Hindlimb muscle (tissue), 1 donor: ENCODE measurements at regions not wholly inside any gene's neighbourhood (a gene's known extent, or its start where the extent isn't known, plus 50 kb on each side); places are given as distances from the start of the nearest gene placed in this dataset.
"Not testable (repeated sequence)": the region's sequence is repeated elsewhere in the genome, so short reads cannot be mapped to it uniquely, and the experiment has no call there.

Experiments used
- DNase-seq: peaks from one replicate; pipeline ENCODE4 v3.0.0-alpha.2; 2013

GRCh38 chr5:136924490-136924889 lies 559.1 kb upstream of the TRPC7 start:
- no peak for DNase-seq

GRCh38 chr5:136910625-136911024 lies 545.3 kb upstream of the TRPC7 start:
- no peak for DNase-seq

GRCh38 chr5:136909906-136910305 lies 544.6 kb upstream of the TRPC7 start:
- DNase-seq: no peak

DNA sequence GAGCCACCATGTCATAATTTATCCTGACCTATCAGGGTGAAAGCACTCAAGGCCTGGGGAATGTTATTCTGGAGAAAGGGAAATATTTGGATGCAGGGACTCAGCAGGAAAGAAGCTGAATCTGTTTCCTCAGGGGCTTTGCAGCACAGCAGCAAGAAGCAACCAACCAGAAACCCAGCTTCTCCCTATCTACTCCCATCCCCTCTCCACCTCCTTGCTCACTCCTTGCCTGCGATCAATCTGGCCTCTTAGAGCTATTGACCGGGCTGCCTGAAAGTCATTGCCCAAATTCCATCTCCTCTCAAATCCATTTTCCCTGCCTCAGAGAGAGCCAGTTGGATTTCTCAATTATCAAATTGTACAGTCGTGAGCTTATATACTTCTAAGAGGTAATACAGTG lies 542.0 kb upstream of the TRPC7 start:
- no peak for DNase-seq

DNA sequence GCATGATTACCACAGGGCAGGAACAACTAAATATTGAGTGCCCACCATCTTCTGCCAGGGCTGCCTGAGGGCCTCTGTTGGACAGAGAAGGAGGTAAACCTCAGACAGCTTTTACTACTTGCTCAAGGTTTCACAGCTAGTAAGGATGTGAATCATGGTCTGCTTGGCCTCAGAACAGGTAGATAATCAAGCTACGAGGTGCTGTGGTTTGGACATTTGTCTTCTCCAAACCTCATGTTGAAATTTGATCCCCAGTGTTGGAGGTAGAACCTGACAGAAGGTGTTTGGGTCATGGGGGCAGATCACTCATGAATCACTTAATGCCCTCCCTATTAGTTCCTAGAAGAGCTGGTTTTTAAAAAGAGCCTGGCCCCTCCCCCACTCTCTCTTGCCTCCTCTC lies 541.2 kb upstream of the TRPC7 start:
- DNase-seq: no peak

- DNase-seq: no peak
Measured at GRCh38 chr5:136905571-136905970, 540.2 kb upstream of the TRPC7 start.

DNA sequence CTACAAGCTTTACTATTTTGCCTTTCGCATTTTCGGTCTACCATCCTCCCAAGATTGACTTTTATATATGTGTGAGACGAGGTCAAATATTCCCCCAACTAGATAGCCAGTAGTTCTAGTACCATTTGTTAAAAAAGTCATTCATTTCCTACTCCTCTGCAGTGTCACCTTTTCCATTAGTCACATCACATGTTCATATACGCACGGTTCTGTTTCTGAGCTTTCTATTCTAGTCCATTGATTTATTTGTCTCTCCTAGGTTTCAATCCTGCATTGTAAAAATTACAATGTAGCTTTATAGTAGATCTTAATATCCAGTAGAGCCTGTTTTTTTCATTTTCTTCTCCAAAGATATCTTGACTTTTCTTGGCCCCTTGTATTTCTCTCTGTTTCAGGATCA lies 528.7 kb upstream of the TRPC7 start:
- DNase-seq: no peak

DNA sequence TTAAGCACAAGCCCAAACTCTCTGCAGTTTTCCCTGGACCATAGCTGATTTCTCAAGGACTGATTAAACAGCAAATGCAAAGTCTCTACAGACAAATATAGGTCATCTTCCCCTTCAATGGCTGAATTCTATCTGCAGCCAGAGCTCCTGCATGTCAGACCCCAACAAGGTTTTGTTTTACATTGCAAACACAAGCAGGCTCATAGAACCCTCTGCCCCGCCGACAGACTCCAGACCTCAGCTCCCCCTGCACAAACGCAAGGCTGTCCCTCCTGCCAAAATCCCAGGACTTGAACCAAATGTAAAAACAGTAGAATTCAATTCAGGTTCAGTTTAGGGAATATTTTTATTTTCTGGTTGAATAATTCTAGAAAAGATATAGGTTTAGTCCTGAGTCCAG lies 526.7 kb upstream of the TRPC7 start:
- no peak for DNase-seq

- no peak for DNase-seq
Measured at GRCh38 chr5:136891175-136891972, 526.0 kb upstream of the TRPC7 start.

DNA sequence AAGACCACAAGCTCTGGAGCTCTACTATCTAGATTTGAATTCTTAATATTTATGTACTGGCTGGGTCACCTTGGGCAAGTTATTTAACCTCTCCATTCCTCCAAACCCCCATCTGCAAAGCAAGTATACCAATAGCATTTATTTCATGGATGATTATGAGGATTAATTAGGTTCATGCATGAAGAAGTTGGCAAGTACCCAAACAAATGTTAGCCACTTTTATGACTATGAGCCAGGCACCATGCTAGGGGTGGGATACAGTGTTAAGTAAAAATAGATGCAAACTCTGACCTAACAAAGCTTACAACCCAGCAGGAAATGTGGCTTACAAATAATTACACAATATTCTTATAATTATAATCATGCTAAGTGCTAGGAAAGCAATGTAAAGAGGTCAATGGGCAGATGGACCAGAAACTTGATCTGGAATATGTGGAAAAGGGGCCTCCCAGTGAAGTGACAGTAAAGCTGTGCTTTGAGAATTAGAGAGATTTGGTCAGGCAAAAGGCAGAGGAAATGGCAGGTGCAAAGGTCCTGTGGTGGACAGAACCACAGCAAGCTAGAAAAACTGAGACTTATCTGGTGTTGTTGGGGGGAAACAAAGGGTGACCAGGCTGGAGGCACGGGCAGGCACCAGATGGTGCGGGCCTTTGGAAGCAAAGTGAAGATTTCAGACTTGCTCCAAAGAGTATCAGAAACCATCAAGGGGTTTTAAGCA lies 525.2 kb upstream of the TRPC7 start:
- DNase-seq: no peak

DNA sequence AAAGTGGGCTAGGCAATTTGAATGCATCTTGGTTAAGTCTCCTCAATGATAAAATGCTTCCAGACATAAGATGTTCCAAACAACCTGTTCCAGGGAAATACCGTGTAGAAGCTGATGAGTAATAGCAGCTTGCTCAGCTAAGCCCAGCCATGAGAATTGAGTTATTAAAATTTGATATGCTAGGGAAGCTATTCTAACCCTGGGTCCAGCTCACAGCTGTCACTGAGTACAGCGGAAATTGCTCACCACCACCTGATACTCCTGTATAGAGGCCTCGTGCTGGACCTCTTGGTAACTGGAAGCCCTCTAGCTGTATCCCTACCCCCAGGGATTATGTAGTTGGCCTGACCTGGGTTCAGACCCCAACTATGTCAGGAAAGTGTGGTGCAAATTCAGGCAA lies 521.3 kb upstream of the TRPC7 start:
- no peak for DNase-seq

GRCh38 chr5:136864960-136865359 lies 499.6 kb upstream of the TRPC7 start:
- DNase-seq: no peak

DNA sequence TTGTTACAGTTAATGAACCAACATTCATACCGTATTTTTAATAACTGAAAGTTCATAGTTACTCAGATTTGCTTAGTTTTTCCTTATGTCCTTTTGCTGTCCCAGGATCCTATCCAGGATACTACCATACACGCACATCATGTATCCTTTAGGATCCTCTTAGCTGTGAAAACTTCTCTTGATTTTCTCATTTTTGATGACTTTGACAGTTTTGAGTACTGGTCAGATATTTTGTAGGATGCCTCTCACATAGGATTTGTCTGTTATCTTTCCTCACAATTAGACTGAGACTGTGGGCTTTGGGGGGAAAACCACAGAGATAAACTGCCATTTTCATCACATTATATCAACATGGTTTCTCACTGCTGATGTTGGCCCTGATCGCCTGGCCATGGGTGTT lies 491.3 kb upstream of the TRPC7 start:
- no peak for DNase-seq

GRCh38 chr5:136853971-136854370 lies 488.6 kb upstream of the TRPC7 start:
- no peak for DNase-seq

DNA sequence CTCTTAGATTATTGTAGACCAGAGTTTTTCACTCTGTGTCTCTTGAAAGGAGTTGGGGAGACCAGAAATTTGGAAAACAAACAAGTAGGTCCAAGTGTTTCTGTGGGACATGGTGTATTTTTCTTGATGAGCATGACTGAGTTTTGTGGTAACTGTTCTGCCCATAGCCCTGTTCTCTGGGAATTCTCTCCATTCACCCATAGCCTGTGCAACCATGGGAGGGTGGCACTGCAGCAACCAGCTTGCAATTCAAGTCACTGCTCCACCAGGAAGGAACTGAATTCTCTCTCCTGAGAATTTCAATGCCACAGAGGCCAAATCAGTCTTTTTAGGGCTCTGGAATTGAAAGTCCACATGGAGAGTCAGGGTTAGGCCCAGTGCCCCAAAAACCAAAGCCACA lies 475.3 kb upstream of the TRPC7 start:
- DNase-seq: no peak

DNA sequence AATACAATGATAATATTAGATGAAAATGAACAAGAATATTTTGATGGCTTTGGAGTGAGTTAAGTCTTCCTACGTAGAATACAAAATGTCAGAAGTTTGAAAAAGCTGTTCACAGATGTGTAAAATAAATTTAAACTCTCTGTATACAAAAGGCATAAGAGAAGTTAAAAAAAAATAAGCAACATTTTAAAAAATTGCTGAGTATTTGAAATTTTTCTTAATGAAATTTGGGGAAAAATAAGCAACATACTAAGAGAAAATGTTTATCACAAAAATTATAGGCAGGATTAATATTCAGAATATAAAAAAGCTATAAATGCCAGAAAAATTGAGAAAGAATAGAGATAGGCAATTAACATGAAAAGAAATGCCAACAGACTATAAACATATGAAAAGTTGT lies 470.7 kb upstream of the TRPC7 start:
- DNase-seq: no peak

DNA sequence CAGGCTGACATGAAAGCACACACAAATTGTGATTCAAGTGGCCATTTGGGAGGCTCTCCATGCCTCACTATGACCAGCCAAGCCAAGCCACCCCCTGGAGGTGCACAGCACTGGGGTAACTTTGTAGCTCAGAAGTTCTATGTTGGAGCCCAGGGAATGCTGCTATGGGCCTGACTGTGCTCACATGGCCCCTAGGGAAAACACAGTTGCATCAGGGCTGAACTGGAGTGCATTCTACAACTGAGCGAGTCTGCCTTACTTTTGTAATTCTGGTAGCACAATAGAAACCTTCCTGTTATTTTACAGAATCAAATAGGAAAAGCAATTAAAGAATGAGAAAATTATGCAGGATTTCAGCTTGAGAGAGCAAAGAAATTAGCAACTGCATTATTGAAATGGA lies 455.5 kb upstream of the TRPC7 start:
- no peak for DNase-seq

DNA sequence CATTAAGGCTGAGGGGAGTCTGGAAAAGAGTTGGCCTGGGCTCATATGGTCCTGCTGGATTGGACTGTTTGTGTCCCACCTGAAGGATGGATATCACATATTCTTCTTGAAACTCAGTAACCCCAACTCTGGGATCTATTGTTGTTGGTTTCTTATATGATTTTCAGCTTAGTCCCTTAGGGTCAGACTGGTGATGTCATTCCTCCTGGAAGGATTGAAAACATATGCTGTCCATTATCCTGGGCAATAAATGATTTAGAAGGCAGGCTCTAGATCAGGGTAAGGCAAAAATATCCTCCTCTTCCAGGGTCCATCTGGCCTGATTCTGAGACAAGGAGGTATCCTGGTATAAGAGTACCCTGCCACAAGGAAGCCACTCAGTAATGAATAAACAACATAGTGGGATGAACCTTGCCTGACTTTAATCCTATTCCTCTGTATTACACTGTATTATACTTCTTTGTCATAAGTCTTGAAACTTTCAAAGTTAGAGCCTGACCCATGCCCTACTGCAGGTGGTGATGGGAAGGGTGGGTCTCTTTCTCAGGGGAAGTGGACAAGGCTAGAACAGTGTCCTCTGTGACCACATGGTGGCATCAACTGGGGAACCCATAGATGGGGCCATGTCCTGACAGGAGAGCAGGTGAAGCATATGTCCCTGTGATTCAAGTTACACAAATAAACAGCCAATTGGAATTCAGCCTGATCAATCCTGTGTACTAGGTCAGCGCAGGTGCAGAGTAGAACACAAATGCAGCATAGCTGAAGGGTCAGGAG lies 454.4 kb upstream of the TRPC7 start:
- DNase-seq: no peak

DNA sequence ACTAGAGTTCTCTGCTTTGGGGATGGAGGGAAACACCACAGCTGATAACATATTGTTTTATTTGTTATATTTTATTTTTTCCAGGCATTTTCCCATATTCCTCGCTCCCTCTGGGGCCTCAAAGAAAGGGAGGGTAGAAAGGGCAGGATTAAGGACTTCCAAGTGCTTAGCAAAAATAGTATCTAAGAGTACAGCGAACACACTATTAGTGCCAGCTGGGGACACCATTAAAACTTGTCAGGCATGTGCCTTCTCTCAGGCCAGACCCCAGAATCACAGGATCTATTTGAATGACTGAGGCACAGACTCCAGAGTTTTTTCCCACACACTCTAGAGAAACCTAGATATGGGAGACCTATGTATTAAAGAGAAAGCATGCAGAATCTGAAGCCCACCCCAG lies 451.0 kb upstream of the TRPC7 start:
- DNase-seq: no peak

GRCh38 chr5:136814619-136815378 lies 449.5 kb upstream of the TRPC7 start:
- DNase-seq: peak; percentile 59

GRCh38 chr5:136812270-136812669 lies 446.9 kb upstream of the TRPC7 start:
- DNase-seq: not testable (repeated sequence)

DNA sequence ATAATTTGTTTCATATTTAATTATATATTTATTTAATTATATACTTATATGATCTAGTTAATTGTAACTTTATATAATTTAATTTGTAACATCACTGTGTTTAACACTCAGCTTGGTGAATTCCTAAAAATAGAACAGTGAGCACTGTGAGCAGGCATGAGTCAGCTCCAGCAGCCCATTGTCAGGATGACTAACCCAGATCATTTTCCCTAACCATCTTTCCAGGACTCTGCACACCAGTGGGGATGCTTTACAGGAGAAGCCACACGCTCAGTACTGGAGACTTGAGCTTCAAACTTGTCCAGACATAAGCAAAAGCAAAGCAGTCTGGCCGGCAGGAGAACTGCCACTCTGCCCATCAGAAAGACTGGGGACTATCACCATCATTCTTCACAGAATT lies 446.2 kb upstream of the TRPC7 start:
- DNase-seq: no peak

DNA sequence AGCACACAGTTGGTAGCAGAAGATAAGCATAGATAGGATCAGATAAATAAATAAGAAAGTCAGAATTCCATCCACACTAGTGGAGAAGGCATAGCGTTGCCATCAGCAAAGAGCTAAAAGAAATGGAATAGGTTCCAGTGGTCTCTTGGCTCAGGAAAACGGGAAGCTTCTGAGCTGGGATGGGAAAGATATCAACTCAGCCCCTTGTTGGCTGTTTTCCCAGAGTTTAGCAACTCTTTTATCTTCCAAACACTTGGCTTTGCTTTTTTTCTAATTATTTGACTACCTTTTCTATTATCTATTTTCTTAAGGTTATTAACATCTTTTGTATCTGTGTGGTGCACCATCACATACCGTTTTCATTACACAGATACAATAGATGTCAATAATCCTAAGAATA lies 445.7 kb upstream of the TRPC7 start:
- DNase-seq: no peak
